Inflammatory macrophage treated with lipopolysaccharide for 1 hour (primary cell): ENCODE measurements at regions not wholly inside any gene's neighbourhood (a gene's known extent, or its start where the extent isn't known, plus 50 kb on each side); places are given as distances from the start of the nearest gene placed in this dataset.
"Not testable (repeated sequence)": the region's sequence is repeated elsewhere in the genome, so short reads cannot be mapped to it uniquely, and the experiment has no call there.

Source experiments
- DNase-seq, 2 donors: peaks; one replicate each; pipeline ENCODE4 v3.0.0-alpha.2; 2020 to 2022

GRCh38 chr15:87722941-87723691 is 533.4 kb downstream of the NTRK3 start:
- no peak for DNase-seq

DNA sequence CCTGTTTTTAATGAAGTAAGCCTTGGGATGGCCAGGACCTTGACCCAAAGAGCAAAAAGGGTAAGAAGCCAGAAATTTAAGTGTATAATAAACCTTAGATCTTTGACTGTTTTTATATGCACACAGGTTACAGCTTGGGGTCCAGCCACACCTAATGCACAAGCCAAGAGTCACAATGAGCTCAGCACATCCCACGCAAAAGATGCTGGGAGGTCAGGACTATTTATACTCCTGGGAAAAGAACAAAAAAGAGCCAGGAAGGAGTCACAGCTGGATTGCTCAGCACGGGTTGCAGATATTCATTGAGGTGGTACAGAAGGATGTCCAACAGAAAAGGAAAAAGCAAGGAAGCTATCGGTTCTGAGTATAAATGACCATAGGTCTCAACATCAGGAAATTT is 536.3 kb downstream of the NTRK3 start:
- DNase-seq = no peak

DNA sequence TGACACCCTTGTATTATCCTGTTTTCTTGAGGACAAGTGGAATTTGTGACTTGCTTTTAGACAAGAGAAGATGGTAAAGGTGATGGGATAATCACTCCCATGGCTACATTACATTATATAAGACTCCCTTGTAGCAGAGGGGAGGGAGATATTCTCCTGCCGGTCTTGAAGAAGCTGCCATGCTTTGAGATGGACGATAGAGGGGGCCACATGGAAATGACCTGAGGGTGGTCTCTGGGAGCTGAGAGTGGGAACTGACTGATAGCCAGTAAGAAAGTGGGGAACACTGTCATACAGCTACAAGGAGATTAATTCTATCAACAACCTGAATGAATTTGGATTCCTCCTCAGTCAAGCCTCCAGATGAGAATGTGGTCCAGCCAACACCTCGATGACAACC is 540.1 kb downstream of the NTRK3 start:
- no peak for DNase-seq

DNA sequence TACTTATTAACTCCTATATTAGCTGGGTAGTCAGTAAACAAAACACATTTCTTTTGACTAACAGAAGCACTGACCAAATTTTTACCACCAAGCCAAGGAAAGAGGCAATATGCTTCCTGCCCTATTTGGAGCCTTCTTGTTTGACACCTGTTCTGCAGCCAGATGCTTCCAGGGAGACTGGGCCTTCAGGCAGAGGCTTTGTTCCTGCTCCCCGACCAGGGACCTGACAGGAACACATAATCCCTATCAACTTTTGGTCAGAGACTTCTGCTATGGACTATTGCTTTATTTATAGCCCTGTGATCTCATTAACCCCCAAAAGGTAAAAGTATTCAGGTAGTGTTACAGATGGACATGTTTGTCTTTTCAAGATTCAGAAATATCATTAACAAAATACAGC is 541.3 kb downstream of the NTRK3 start:
- DNase-seq = no peak

DNA sequence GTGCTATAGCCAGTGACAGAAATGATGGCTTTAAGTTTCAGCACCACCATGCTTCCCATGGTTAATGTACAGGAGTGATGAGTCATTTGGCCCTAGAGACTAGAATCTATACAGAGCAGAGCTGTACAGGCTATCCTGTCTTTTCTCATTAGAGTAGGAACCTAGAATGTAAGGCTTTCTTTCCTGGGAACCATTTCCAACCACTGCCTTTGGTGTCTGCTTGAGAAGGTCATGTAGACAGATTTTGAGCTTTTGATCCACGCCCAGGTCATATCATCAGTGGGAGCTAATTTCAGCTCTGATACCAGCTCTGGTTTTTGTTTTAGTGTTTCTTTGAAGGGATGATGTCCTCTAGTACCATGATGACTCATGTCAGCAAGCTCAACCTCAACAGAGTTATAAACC is 543.1 kb downstream of the NTRK3 start:
- no peak for DNase-seq

GRCh38 chr15:87712211-87712610 is 544.3 kb downstream of the NTRK3 start:
- DNase-seq = no peak

GRCh38 chr15:87711026-87711425 is 545.5 kb downstream of the NTRK3 start:
- no peak for DNase-seq

GRCh38 chr15:87710406-87710805 is 546.1 kb downstream of the NTRK3 start:
- no peak for DNase-seq

- DNase-seq = no peak
Measured at GRCh38 chr15:87707566-87708130, 548.9 kb downstream of the NTRK3 start.

DNA sequence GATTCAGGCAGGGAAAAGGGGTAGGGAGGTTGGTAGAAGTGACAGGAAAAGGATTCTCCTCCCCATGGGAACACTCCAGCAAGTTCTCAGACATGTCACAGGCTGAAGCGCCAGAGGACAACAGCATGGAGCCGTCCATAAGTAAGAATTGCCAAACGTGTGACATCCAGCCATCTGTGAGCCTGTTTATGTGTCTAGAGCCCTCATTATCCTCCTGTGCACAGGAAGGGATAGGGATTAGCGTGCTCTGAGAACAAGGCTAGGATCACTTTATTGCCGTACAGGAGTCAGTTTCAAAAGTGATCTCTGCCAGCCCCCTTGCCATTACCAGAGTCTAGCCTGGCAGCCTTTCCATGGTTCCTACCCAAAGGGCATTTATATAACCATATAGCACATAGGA is 549.5 kb downstream of the NTRK3 start:
- no peak for DNase-seq

DNA sequence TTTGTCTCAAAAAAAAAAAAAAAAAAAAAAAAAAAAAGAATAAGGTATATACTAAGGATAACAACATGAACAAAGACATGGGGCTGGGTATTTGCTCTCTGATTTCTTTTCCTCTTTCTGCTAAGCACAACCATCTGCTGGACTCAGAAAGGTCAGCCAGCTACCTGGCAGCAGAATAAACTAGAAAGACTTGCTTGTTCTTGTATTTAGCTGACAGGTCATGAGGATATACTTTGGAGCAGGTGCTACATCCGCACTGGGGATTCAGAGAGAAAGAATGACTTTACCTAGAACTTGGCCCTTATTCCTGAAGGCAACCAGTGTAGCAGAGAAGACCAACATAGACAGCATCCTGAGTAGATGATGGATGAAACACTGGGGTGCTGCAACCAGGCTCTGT is 550.5 kb downstream of the NTRK3 start:
- DNase-seq = no peak

DNA sequence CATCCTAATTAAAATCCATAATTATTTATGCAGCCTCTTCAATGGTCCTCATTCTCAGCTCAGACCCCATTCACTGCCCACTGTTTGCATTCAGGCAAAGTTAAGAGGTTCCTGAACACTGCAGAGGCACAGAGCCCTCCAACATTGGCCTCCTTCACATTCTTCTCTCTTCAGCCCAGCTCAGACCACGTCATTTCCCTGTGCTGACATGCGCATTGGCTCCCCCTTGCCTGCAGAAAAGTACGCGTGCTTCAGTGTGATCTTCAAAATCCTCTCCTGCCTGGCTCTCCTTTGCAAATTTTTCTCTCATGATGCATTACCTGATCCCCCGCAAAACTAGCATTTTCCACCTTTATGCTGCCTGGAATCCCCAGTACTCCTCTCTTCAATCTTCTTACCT is 552.3 kb downstream of the NTRK3 start:
- DNase-seq = no peak

DNA sequence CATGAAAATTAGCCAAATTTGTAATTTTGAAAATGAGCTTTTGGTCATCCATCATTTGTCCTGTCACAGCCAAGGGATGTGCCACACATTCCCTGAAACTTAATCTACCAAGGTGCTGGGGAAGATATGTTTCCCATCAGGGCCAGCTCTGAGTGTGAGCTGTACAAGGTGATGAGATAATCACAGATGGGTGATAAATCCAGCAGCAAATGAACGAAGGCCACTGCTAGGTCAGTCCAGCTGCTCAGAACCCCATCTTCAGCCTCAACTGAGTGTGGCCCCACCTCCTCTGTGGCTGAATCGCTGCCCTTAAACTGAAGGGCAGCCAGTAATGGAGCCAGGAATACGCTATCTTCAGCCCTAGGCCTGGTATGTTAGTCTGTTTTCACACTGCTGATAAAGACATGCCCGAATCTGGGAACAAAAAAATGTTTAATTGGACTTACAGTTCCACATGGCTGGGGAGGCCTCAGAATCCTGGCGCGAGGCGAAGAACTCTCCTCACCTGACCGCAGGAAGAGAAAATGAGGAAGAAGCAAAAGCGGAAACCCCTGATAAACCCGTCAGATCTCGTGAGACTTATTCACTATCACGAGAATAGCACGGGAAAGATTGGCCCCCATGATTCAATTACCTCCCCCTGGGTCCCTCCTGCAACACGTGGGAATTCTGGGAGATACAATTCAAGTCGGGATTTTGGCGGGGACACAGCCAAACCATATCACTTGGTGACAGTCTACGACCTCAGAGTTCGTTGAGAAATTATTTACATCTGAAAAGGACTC is 553.0 kb downstream of the NTRK3 start:
- DNase-seq = no peak

GRCh38 chr15:87702270-87702669 is 554.3 kb downstream of the NTRK3 start:
- no peak for DNase-seq

GRCh38 chr15:87698467-87698866 is 558.1 kb downstream of the NTRK3 start:
- not testable (repeated sequence) for DNase-seq

GRCh38 chr15:87689716-87690115 is 566.8 kb downstream of the NTRK3 start:
- DNase-seq = no peak

GRCh38 chr15:87687523-87687870 is 569.0 kb downstream of the NTRK3 start:
- DNase-seq = no peak

GRCh38 chr15:87686841-87687522 is 569.6 kb downstream of the NTRK3 start:
- DNase-seq = no peak

- no peak for DNase-seq
Measured at GRCh38 chr15:87686339-87686738, 570.2 kb downstream of the NTRK3 start.

DNA sequence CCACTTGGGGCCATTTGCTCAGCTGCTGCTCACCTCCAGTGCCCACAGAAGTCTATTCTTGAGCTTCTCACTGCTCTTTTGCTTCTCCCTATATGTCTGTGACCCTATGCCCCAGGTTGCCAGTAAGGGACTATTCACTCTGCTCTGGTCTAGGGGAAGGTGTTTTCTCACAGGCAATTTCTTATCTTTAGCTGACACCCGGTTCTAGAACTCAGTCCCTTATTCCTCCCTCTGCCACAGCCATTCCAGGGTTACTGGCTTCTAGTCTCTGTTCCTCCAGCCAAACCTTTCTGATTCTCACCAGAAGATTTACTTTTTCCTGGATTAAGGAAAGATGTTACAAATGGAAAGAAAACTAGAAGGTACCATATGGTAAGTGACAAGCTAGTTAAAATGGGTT is 574.0 kb downstream of the NTRK3 start:
- no peak for DNase-seq

GRCh38 chr15:87681104-87681503 is 575.4 kb downstream of the NTRK3 start:
- no peak for DNase-seq

DNA sequence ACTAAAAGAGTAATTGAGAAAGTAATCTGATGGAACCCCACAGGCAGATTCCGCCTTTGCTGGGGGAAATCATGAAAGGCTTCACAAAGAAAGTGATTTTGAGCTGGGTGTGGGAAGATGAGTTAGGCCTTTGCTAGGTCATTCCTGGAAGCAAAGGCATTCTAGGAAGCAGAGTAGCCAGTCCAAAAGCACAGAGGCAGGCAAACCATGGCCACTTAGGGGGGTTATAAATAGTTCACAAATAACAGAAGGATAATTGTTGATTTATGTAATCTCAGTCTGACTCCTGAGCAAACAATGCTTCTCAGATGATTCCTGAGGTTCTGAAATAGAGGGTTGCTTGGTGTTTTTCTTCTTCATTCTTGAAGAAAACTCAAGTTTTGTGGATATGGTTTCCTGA is 576.3 kb downstream of the NTRK3 start:
- no peak for DNase-seq

DNA sequence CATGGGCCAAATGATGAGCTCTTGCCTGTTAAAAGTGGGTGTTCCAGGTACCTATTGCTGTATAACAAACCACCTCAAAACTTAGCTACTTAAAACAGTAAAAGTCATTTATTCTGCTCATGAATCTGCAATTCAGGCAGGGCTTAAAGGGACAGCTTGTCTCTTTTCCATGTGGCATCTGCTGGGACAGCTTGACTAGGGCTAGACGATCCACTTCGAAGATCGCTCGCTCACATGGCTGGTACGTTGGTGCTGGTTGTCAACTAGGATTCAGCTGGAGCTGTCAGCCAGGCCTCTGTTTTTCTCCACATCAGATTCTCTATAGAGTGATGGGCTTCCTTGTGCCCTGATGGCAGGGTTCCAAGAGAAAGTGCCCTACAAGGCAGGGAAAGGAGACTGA is 581.3 kb downstream of the NTRK3 start:
- DNase-seq = no peak
